H9 (cell line): ENCODE measurements at regions not wholly inside any gene's neighbourhood (a gene's known extent, or its start where the extent isn't known, plus 50 kb on each side); places are given as distances from the start of the nearest gene placed in this dataset.

Experiments
- DNase-seq: peaks from one replicate; pipeline ENCODE4 v3.0.0-alpha.2; 2017
- H2AFZ ChIP-seq: one replicate; pipeline ENCODE4 v1.6.1; 2013; ENCODE audit warnings: mild to moderate bottlenecking, low read length, control low read depth, moderate library complexity
- H2AK5ac ChIP-seq: 2 replicates; pipeline ENCODE4 v1.6.1; 2013; ENCODE audit warnings: low read length, control low read depth, mixed read lengths; ENCODE audit not compliant: insufficient read length
- H2BK120ac ChIP-seq: one replicate; pipeline ENCODE4 v1.6.1; 2013; ENCODE audit warnings: low read depth, mild to moderate bottlenecking, low read length, control low read depth, inconsistent platforms; ENCODE audit not compliant: poor library complexity, severe bottlenecking
- H2BK12ac ChIP-seq: 2 replicates; pipeline ENCODE4 v1.6.1; 2013; ENCODE audit warnings: low read length, control low read depth, mixed read lengths, low read depth; ENCODE audit not compliant: insufficient read length
- H2BK15ac ChIP-seq: 2 replicates; pipeline ENCODE4 v1.6.1; 2013; ENCODE audit warnings: low read depth, low read length, control low read depth
- H2BK20ac ChIP-seq: one replicate; pipeline ENCODE4 v1.6.1; 2013; ENCODE audit warnings: low read depth, mild to moderate bottlenecking, low read length, control low read depth, inconsistent platforms; ENCODE audit not compliant: poor library complexity, severe bottlenecking
- H2BK5ac ChIP-seq: 2 replicates; pipeline ENCODE4 v1.6.1; 2013; ENCODE audit warnings: low read length, control low read depth, mixed read lengths; ENCODE audit not compliant: insufficient read length
- H3K14ac ChIP-seq: 2 replicates; pipeline ENCODE4 v1.6.1; 2013; ENCODE audit warnings: low read length, control low read depth; ENCODE audit not compliant: insufficient read depth
- H3K18ac ChIP-seq: 2 replicates; pipeline ENCODE4 v1.6.1; 2013; ENCODE audit warnings: low read depth, mild to moderate bottlenecking, mixed read lengths, low read length, control low read depth; ENCODE audit not compliant: insufficient read length
- H3K23ac ChIP-seq: 2 replicates; pipeline ENCODE4 v1.6.1; 2013; ENCODE audit warnings: low read length, control low read depth, mixed read lengths, low read depth; ENCODE audit not compliant: insufficient read length
- H3K23me2 ChIP-seq: 2 replicates; pipeline ENCODE4 v1.6.1; 2013; ENCODE audit warnings: low read depth, mild to moderate bottlenecking, mixed read lengths, low read length, control low read depth; ENCODE audit not compliant: insufficient read length, poor library complexity, severe bottlenecking
- H3K27ac ChIP-seq: 2 replicates; pipeline ENCODE4 v1.5.1; 2013; ENCODE audit warnings: low read length, control low read depth, mixed read lengths, low read depth; ENCODE audit not compliant: insufficient read length
- H3K27me3 ChIP-seq: 2 replicates; pipeline ENCODE4 v1.6.1; 2013; ENCODE audit warnings: low read length, control low read depth, inconsistent platforms; ENCODE audit not compliant: insufficient read depth
- H3K4ac ChIP-seq: 2 replicates; pipeline ENCODE4 v1.6.1; 2013; ENCODE audit warnings: low read depth, mild to moderate bottlenecking, control low read depth, inconsistent platforms, low read length, moderate library complexity
- H3K4me1 ChIP-seq: 2 replicates; pipeline ENCODE4 v1.6.1; 2013; ENCODE audit warnings: low read length, control low read depth, inconsistent platforms; ENCODE audit not compliant: insufficient read depth
- H3K4me2 ChIP-seq: 2 replicates; pipeline ENCODE4 v1.6.1; 2013; ENCODE audit warnings: low read length, control low read depth, mixed read lengths; ENCODE audit not compliant: insufficient read length, insufficient read depth
- H3K56ac ChIP-seq: 2 replicates; pipeline ENCODE4 v1.6.1; 2013; ENCODE audit warnings: low read depth, mild to moderate bottlenecking, mixed read lengths, low read length, control low read depth; ENCODE audit not compliant: insufficient read length
- H3K79me1 ChIP-seq: 2 replicates; pipeline ENCODE4 v1.6.1; 2013; ENCODE audit warnings: low read depth, mild to moderate bottlenecking, moderate library complexity, low read length, control low read depth, inconsistent platforms; ENCODE audit not compliant: insufficient read depth, poor library complexity, severe bottlenecking
- H3K79me2 ChIP-seq: 2 replicates; pipeline ENCODE4 v1.6.1; 2013; ENCODE audit warnings: low read length, control low read depth, inconsistent platforms; ENCODE audit not compliant: insufficient read depth
- H3K9ac ChIP-seq: 2 replicates; pipeline ENCODE4 v1.6.1; 2013; ENCODE audit warnings: low read length, control low read depth, mixed read lengths; ENCODE audit not compliant: insufficient read length; ENCODE audit errors: extremely low read depth
- H3K9me3 ChIP-seq: one replicate; pipeline ENCODE4 v1.6.1; 2013; ENCODE audit warnings: low read depth, low read length, inconsistent platforms; ENCODE audit not compliant: control insufficient read depth
- H3T11ph ChIP-seq: one replicate; pipeline ENCODE4 v1.6.1; 2013; ENCODE audit warnings: mild to moderate bottlenecking, low read length, control low read depth, inconsistent platforms
- H4K20me1 ChIP-seq: one replicate; pipeline ENCODE4 v1.6.1; 2013; ENCODE audit not compliant: control insufficient read depth, insufficient read length, insufficient read depth
- H4K5ac ChIP-seq: 2 replicates; pipeline ENCODE4 v1.6.1; 2013; ENCODE audit warnings: low read depth, mild to moderate bottlenecking, mixed read lengths, low read length, control low read depth; ENCODE audit not compliant: insufficient read length
- H4K8ac ChIP-seq: replicated peaks from 2 replicates; pipeline ENCODE4 v1.6.1; 2013; ENCODE audit warnings: low read length, control low read depth, mixed read lengths, low read depth; ENCODE audit not compliant: insufficient read length
- H4K91ac ChIP-seq: 2 replicates; pipeline ENCODE4 v1.6.1; 2013; ENCODE audit warnings: low read depth, mild to moderate bottlenecking, moderate library complexity, mixed read lengths, low read length, control low read depth; ENCODE audit not compliant: insufficient read length
- H3K27ac Mint-ChIP-seq, 3 experiments: 2 replicates in 2 of 3; 3 replicates in 1 of 3; pipeline ENCODE4 v1.8.0; 2020 to 2021; ENCODE audit warnings: mixed read lengths in 3 of 3, mild to moderate bottlenecking in 1 of 3, moderate library complexity in 1 of 3
- H3K27me3 Mint-ChIP-seq: 2 replicates; pipeline ENCODE4 v1.8.0; 2021; ENCODE audit warnings: low read depth, mild to moderate bottlenecking, moderate library complexity, mixed read lengths
- H3K36me3 Mint-ChIP-seq, 3 experiments: 2 replicates in 2 of 3; 3 replicates in 1 of 3; pipeline ENCODE4 v1.8.0; 2020 to 2021; ENCODE audit warnings: low read depth in 3 of 3, mixed read lengths in 3 of 3; ENCODE audit not compliant: insufficient read depth in 1 of 3
- H3K4me1 Mint-ChIP-seq, 2 experiments: 2 replicates each; pipeline ENCODE4 v1.8.0; 2020; ENCODE audit warnings: mixed read lengths in 2 of 2
- H3K4me3 Mint-ChIP-seq, 2 experiments: 2 replicates in 1 of 2; 3 replicates in 1 of 2; pipeline ENCODE4 v1.8.0; 2020 to 2021; ENCODE audit warnings: mild to moderate bottlenecking in 2 of 2, mixed read lengths in 2 of 2, moderate library complexity in 1 of 2
- H3K9me3 Mint-ChIP-seq, 2 experiments: 2 replicates in 1 of 2; 3 replicates in 1 of 2; pipeline ENCODE4 v1.8.0; 2020; ENCODE audit warnings: mild to moderate bottlenecking in 2 of 2, mixed read lengths in 2 of 2, moderate library complexity in 1 of 2
- WGBS: extraction: QIAGEN DNeasy Blood & Tissue Kit; methylation state at CpG from one replicate; pipeline ENCODE4 v1.1.7; 2013; ENCODE audit warnings: missing lambda C conversion rate, low lambda C conversion rate, mixed read lengths; ENCODE audit not compliant: insufficient read length; ENCODE audit errors: extremely low coverage; 5-methylcytosine and 5-hydroxymethylcytosine counted together
- TF ChIP-seq, protein P1 (sequence below): fragments of 200-600 bp; sonication (generic); conservative IDR thresholded peaks from 3 replicates; pipeline ENCODE4 v1.8.0; 2021; ENCODE audit warnings: antibody characterized with exemption, mild to moderate bottlenecking

DNA sequence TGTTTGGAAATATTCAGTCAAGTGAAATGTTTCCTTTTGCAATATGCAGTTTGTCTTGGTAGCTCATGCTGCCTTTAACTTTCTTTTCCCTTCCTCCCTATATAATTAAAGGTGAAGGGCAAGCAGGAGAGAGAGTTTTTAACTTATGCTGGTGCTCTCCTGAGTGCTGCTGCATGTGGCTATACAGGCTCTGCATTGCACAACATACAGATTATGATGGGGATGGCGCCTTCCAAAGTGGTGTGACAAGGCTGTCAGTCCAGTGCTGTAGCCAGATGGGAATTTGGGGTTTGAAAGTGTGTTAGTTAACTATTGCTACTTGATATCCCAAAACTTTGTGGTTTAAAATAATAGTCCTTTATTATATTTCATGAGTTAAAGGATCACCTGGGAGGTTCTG, 199.0 kb downstream of the ATP23 start:
- DNase-seq = no peak
- Mint-ChIP-seq H3K4me1 (peaks cover 24 to 29% of the 10 kb centered on the region in 2 experiments), H3K4me3 (no peak overlapping the region), H3K27ac (no peak overlapping the region), H3K27me3 (peaks cover 8% of the 10 kb centered on the region; the same call in 1 of the 2 replicates), H3K9me3 (peaks cover 8 to 11% of the 10 kb centered on the region in 2 experiments; a peak in 4 of 5 replicates), H3K36me3 (peaks cover 0 to 3% (median 3%) of the 10 kb centered on the region in 3 experiments; a peak in 4 of 7 replicates)
- Histone ChIP-seq H3T11ph (no peak overlapping the region), H2AK5ac (no peak overlapping the region), H2BK12ac (no peak overlapping the region), H3K4me1 (peaks cover 6% of the 10 kb centered on the region; the same call in 1 of the 2 replicates), H2BK15ac (no peak overlapping the region), H3K27ac (no peak overlapping the region), H2BK5ac (no peak overlapping the region), H3K79me2 (no peaks in the 10 kb centered on the region), H3K79me1 (no peaks in the 10 kb centered on the region), H2BK120ac (no peak overlapping the region), H3K27me3 (no peaks in the 10 kb centered on the region), H4K91ac (no peak overlapping the region), H2BK20ac (no peak overlapping the region), H3K18ac (no peak overlapping the region), H4K5ac (no peak overlapping the region), H3K23ac (no peak overlapping the region), H3K23me2 (no peaks in the 10 kb centered on the region), H3K14ac (no peak overlapping the region), H4K8ac (no peak overlapping the region), H3K9ac (no peak overlapping the region), H3K4me2 (no peak overlapping the region), H4K20me1 (no peaks in the 10 kb centered on the region), H3K56ac (no peak overlapping the region), H3K4ac (no peak overlapping the region), H2AFZ (no peak overlapping the region), H3K9me3 (no peaks in the 10 kb centered on the region)
- TF ChIP-seq, protein P1, sequence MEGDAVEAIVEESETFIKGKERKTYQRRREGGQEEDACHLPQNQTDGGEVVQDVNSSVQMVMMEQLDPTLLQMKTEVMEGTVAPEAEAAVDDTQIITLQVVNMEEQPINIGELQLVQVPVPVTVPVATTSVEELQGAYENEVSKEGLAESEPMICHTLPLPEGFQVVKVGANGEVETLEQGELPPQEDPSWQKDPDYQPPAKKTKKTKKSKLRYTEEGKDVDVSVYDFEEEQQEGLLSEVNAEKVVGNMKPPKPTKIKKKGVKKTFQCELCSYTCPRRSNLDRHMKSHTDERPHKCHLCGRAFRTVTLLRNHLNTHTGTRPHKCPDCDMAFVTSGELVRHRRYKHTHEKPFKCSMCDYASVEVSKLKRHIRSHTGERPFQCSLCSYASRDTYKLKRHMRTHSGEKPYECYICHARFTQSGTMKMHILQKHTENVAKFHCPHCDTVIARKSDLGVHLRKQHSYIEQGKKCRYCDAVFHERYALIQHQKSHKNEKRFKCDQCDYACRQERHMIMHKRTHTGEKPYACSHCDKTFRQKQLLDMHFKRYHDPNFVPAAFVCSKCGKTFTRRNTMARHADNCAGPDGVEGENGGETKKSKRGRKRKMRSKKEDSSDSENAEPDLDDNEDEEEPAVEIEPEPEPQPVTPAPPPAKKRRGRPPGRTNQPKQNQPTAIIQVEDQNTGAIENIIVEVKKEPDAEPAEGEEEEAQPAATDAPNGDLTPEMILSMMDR = no peak
- WGBS = no CpG with 5 or more reads among the region's 1 CpG
